Skin epidermis (tissue), 12 donors: ENCODE measurements at regions not wholly inside any gene's neighbourhood (a gene's known extent, or its start where the extent isn't known, plus 50 kb on each side); places are given as distances from the start of the nearest gene placed in this dataset.

Experiments used
- H3K27ac ChIP-seq, 21 experiments: fragments of 200-600 bp; sonication (generic) in 11 of 21; one replicate each; pipeline ENCODE4 v1.5.0; 2020; ENCODE audit warnings: mild to moderate bottlenecking in 3 of 21, inconsistent platforms in 2 of 21, moderate library complexity in 2 of 21
- H3K4me3 ChIP-seq, 7 experiments: fragments of 200-600 bp; sonication (generic) in 2 of 7; one replicate each; pipeline ENCODE4 v1.5.0; 2020; ENCODE audit warnings: inconsistent platforms in 2 of 7, mild to moderate bottlenecking in 2 of 7, moderate library complexity in 1 of 7

- H3K27ac ChIP-seq = no peak overlapping the region
- no peak overlapping the region for H3K4me3 ChIP-seq
Measured at GRCh38 chr9:71403106-71403505, 281.7 kb upstream of the TRPM3 start.

GRCh38 chr9:71393005-71393404 lies 271.6 kb upstream of the TRPM3 start:
- Histone ChIP-seq H3K4me3 (no peak overlapping the region), H3K27ac (no peak overlapping the region)

DNA sequence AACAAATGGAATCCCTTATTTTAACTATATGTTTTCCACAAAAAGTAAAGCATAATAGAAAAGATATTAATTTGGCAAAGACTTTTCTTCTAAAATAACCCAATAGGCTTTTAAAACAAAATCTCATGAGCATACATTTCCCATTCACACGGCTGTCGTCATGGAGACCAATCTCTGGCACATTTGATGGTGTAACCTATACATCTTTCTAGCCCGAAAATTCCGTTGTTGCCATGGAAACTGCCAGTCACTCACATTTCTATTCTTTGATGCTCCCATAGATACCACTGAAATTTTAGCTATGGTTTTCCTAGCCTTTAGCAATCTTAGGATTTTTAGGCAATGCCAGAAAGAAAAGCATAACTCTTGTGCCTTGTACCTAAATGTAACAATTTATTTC lies 262.9 kb upstream of the TRPM3 start:
- H3K27ac ChIP-seq = no peak overlapping the region
- H3K4me3 ChIP-seq = no peak overlapping the region

- H3K27ac ChIP-seq = no peak overlapping the region
- no peak overlapping the region for H3K4me3 ChIP-seq
Measured at GRCh38 chr9:71383308-71383940, 262.0 kb upstream of the TRPM3 start.

DNA sequence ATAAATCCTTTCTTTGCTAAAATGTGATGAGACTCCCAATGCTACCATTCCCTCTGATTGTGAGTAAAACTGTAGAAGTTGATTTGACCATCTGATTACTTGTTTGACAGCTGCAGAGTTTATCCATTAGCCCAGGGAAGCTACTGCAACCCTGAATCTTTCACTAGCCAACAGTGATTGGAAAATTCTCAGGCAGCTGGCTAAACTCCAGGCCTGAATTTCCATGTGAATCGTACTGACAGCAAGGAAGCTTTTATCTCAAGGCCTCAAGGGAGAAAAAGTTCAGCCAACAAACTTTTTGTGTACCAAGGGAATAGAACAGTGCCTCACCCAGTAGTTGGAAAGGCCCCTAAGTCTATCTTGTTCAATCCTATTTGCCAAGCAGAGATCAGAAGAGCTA lies 246.7 kb upstream of the TRPM3 start:
- H3K27ac ChIP-seq = no peak overlapping the region
- no peak overlapping the region for H3K4me3 ChIP-seq

GRCh38 chr9:71364186-71364955 lies 242.9 kb upstream of the TRPM3 start:
- Histone ChIP-seq H3K27ac (no peak overlapping the region), H3K4me3 (no peak overlapping the region)

DNA sequence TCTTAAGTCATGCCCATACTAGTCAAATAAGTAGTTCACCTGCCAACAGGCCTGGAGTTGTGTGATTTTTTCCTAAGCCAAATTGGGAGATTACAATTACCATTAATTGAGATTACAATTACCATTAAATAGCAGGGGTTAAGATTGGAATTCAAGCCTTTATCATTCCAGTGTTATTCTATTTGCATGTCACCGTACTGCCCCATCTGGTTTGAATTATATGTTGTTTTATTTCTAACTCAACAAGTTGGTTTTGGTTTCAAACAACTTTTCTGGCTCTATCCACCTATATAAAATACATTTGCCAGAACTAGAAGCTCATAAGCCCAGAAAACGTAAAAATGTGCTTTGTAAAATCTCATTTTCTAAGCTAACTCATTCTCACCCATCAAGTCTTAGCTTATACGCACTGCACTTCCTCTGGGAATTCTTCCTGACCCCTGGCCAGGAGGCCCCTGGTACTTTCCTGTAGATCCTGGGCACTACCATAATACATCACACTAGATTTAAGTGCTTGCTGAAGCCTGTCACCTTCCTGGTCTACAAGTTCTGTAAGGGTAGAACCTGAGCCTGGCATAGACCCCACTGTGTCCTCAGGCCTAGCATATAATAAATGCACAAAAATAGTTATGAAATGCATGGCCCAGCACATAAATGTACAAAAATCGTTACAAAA lies 242.0 kb upstream of the TRPM3 start:
- Histone ChIP-seq H3K27ac (no peak overlapping the region), H3K4me3 (no peak overlapping the region)

- Histone ChIP-seq H3K4me3 (no peak overlapping the region), H3K27ac (no peak overlapping the region)
Measured at GRCh38 chr9:71361357-71361756, 239.9 kb upstream of the TRPM3 start.

- H3K4me3 ChIP-seq = no peak overlapping the region
- no peak overlapping the region for H3K27ac ChIP-seq
Measured at GRCh38 chr9:71357346-71357745, 235.9 kb upstream of the TRPM3 start.

- no peak overlapping the region for H3K4me3 ChIP-seq
- no peak overlapping the region for H3K27ac ChIP-seq
Measured at GRCh38 chr9:71355884-71356283, 234.5 kb upstream of the TRPM3 start.

GRCh38 chr9:71353720-71354119 lies 232.3 kb upstream of the TRPM3 start:
- Histone ChIP-seq H3K4me3 (no peak overlapping the region), H3K27ac (no peak overlapping the region)

DNA sequence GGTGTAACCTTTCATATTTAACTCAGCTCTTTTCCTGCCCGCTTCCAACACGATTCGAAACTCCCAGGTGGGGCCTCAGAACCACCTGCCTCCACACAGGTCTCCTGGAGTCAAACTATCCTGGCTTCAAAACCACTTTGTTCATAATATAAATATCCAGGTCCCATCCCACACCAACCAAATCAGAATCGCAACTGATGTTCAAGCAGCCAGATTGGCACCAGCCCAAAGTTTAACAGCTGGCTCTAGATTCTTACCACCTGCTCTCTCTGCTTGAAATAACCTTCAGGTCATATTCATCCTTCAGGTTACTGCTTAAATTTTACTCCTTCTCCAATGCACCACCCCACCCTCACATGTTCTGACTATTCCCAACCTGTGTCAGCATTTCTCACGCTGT lies 231.4 kb upstream of the TRPM3 start:
- Histone ChIP-seq H3K4me3 (no peak overlapping the region), H3K27ac (no peak overlapping the region)

DNA sequence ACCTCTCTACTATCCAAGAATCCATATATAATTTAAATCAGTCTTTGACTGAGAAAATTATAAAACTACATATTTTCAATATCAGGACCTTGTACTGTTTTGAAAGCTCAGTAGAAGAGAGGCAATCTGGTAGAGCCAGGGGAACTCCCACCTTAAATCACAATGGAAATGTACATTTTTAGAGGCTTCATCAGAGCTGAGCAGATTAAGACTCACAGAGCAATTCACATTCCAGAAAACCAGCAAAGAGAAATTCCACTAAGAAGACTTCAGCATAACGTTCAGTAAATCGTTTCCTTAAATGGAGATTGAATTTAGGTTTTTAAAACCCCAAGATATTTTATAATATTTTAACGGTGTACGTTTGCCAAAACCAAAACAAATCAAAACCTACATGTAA lies 227.8 kb upstream of the TRPM3 start:
- no peak overlapping the region for H3K27ac ChIP-seq
- H3K4me3 ChIP-seq = no peak overlapping the region

- no peak overlapping the region for H3K27ac ChIP-seq
- no peak overlapping the region for H3K4me3 ChIP-seq
Measured at GRCh38 chr9:71333321-71333720, 211.9 kb upstream of the TRPM3 start.

- Histone ChIP-seq H3K27ac (no peak overlapping the region), H3K4me3 (no peak overlapping the region)
Measured at GRCh38 chr9:71331603-71332002, 210.2 kb upstream of the TRPM3 start.

DNA sequence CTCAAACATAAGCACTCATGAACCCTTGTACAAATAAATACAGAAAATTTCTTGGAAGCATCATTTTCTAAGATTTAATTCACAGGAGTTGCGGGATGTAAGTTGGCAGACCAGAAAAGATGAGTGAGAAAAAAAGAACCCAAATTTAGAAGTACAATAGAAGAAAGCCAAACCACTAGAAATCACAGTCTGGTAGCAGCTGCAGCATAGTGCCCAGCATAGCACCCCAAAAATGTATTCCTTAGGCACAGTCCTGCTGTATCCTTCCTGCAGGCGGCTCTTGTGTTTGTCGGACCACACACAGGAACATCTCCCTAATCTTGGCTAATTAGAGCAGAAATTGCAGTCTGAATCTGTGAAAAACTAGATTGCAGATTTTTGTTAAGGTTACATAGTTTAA lies 208.5 kb upstream of the TRPM3 start:
- Histone ChIP-seq H3K4me3 (no peak overlapping the region), H3K27ac (no peak overlapping the region)

- H3K4me3 ChIP-seq = no peak overlapping the region
- no peak overlapping the region for H3K27ac ChIP-seq
Measured at GRCh38 chr9:71326360-71326759, 204.9 kb upstream of the TRPM3 start.

DNA sequence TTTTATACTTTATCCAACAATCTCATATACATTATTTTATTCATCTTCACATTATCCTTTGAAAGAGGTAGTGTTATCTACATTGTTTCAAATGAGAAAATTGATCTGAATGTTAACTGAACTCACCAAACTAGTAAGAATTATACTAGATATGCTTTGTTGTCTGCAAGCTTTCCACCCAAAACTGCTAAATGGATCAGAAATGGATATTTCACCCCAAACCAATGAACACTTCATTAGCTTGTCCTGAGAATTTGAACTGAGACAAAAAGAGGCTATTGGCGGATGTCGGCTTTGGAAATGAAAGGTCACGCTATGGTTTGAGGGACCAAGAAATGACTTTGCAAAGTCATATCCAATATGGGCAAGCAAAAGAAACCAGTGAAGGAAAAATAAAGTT lies 201.9 kb upstream of the TRPM3 start:
- Histone ChIP-seq H3K27ac (no peak overlapping the region), H3K4me3 (no peak overlapping the region)

GRCh38 chr9:71322311-71322710 lies 200.9 kb upstream of the TRPM3 start:
- H3K4me3 ChIP-seq = no peak overlapping the region
- no peak overlapping the region for H3K27ac ChIP-seq

DNA sequence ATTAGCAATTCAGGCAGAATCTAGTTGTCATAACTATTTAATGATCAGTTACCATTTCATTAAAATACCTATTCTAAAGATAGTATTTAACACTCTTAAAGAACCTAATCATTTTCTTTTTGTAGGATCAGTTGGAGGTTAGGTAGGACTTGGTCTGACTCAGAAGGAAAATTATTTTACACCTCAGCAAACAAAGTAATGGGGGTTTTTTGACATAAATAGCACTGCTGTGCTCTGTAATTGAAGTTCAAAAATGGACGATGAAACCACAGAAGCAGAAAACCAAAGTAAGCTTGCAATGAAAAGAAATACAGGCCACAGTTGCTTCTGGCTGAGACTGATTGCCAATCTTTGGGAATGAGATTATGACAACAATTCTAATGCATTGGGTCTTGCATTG lies 187.0 kb upstream of the TRPM3 start:
- Histone ChIP-seq H3K4me3 (no peak overlapping the region), H3K27ac (no peak overlapping the region)

GRCh38 chr9:71306134-71306533 lies 184.7 kb upstream of the TRPM3 start:
- no peak overlapping the region for H3K4me3 ChIP-seq
- H3K27ac ChIP-seq = no peak overlapping the region
